ENCODE measurements at regions not wholly inside any gene's neighbourhood (a gene's known extent, or its start where the extent isn't known, plus 50 kb on each side); places are given as distances from the start of the nearest gene placed in this dataset.

GRCh38 chr5:158506648-158507047 is 593.1 kb downstream of the EBF1 start:
- no peaks in the 10 kb centered on the region for H3F3A ChIP-seq (ENCODE audit: insufficient read depth, low read depth)
- H3K9me2 ChIP-seq (ENCODE audit: insufficient read depth), result no peaks in the 10 kb centered on the region
- POLR2A ChIA-PET (ENCODE audit: unreplicated experiment), result no interaction called here

GRCh38 chr5:158502686-158503085 is 597.0 kb downstream of the EBF1 start:
- no peaks in the 10 kb centered on the region for H3F3A ChIP-seq (ENCODE audit: insufficient read depth, low read depth)
- intact Hi-C loops (cut with micrococcal nuclease; ENCODE audit: unreplicated experiment), result no loop called here
- H3K36me3 ChIP-seq (ENCODE audit: low read depth), result no peaks in the 10 kb centered on the region

More at GRCh38 chr5:158506648-158507047, 593.1 kb downstream of the EBF1 start:
- no peak for DNase-seq
- H3K4me1 ChIP-seq (replicated peaks; ENCODE audit: insufficient read depth), result no peaks in the 10 kb centered on the region
- H3K4me3 ChIP-seq, result no peak overlapping the region
- H2AFZ ChIP-seq, result no peak overlapping the region
- TF ChIP-seq EZH2 (IDR thresholded peaks at IDR 0.05; ENCODE audit: low read depth), result no peak
- TF ChIP-seq, protein P1, sequence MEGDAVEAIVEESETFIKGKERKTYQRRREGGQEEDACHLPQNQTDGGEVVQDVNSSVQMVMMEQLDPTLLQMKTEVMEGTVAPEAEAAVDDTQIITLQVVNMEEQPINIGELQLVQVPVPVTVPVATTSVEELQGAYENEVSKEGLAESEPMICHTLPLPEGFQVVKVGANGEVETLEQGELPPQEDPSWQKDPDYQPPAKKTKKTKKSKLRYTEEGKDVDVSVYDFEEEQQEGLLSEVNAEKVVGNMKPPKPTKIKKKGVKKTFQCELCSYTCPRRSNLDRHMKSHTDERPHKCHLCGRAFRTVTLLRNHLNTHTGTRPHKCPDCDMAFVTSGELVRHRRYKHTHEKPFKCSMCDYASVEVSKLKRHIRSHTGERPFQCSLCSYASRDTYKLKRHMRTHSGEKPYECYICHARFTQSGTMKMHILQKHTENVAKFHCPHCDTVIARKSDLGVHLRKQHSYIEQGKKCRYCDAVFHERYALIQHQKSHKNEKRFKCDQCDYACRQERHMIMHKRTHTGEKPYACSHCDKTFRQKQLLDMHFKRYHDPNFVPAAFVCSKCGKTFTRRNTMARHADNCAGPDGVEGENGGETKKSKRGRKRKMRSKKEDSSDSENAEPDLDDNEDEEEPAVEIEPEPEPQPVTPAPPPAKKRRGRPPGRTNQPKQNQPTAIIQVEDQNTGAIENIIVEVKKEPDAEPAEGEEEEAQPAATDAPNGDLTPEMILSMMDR (conservative IDR thresholded peaks at IDR 0.05), result no peak
- CTCF ChIA-PET, result no interaction called here
- H3K9me3 ChIP-seq (ENCODE audit: insufficient read depth, low read depth), result no peaks in the 10 kb centered on the region
- no TSS peak for BruUV-seq (replicated peaks)
- intact Hi-C loops (cut with micrococcal nuclease; ENCODE audit: unreplicated experiment), result no loop called here
- no peaks in the 10 kb centered on the region for H3K79me2 ChIP-seq (ENCODE audit: low read depth)
- no peaks in the 10 kb centered on the region for H4K20me1 ChIP-seq (ENCODE audit: insufficient read depth)
- no peak overlapping the region for H3K27ac ChIP-seq
- H3K36me3 ChIP-seq (ENCODE audit: low read depth), result no peaks in the 10 kb centered on the region
- no peaks in the 10 kb centered on the region for H3K27me3 ChIP-seq (ENCODE audit: insufficient read depth, low read depth)
- no peak overlapping the region for H3K4me2 ChIP-seq

DNA sequence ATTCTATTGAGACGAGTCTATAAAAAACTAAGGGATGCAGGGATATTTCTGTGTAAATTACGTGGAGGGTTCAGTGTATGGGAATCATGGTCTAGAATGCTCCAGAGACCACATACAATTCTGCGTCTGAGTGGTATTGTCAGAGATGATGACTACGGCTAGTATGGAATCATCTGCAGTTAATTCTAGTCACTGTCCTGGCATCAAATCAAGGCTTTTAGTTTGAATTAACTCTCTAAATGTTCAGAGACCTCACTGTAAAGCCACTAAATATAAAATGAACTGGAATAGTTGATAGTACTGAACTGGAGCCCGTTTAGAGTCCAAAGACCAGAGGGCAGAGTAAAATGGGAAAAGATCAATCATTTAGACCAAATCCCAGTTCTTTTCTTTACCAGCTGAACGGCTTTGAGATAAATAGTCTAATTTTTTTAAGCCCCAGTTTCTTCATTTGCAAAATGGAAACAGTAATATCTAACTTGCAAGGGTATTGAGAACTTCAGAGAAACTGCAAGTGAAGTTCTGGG is 599.8 kb downstream of the EBF1 start:
- POLR2A ChIA-PET (ENCODE audit: unreplicated experiment), result no interaction called here
- Histone ChIP-seq H3K27me3 (ENCODE audit: insufficient read depth, low read depth) (peaks cover 29% of the 10 kb centered on the region; the same call in 1 of the 2 replicates), H3K4me3 (no peak overlapping the region), H3K36me3 (ENCODE audit: low read depth) (no peaks in the 10 kb centered on the region), H2AFZ (no peak overlapping the region), H3K79me2 (ENCODE audit: low read depth) (no peaks in the 10 kb centered on the region), H4K20me1 (ENCODE audit: insufficient read depth) (no peaks in the 10 kb centered on the region), H3K27ac (no peak overlapping the region), H3K9me3 (ENCODE audit: insufficient read depth, low read depth) (0 out of 2 replicates have a peak, but pooled peaks cover 3% of the 10 kb centered on the region), H3K4me1 (replicated peaks; ENCODE audit: insufficient read depth) (no peaks in the 10 kb centered on the region), H3F3A (ENCODE audit: insufficient read depth, low read depth) (no peaks in the 10 kb centered on the region), H3K9me2 (ENCODE audit: insufficient read depth) (no peaks in the 10 kb centered on the region), H3K4me2 (no peak overlapping the region)
- DNase-seq, result no peak
- intact Hi-C loops (cut with micrococcal nuclease; ENCODE audit: unreplicated experiment), result no loop called here
- no TSS peak for BruUV-seq (replicated peaks)
- CTCF ChIA-PET, result no interaction called here
- TF ChIP-seq, protein P1 (conservative IDR thresholded peaks at IDR 0.05), result no peak
- TF ChIP-seq EZH2 (IDR thresholded peaks at IDR 0.05; ENCODE audit: low read depth), result no peak

More at GRCh38 chr5:158502686-158503085, 597.0 kb downstream of the EBF1 start:
- Histone ChIP-seq H3K9me2 (ENCODE audit: insufficient read depth) (no peaks in the 10 kb centered on the region), H3K9me3 (ENCODE audit: insufficient read depth, low read depth) (0 out of 2 replicates have a peak, but pooled peaks cover 3% of the 10 kb centered on the region), H3K4me2 (no peak overlapping the region), H3K79me2 (ENCODE audit: low read depth) (no peaks in the 10 kb centered on the region), H3K27me3 (ENCODE audit: insufficient read depth, low read depth) (peaks cover 24% of the 10 kb centered on the region; the same call in 1 of the 2 replicates), H2AFZ (no peak overlapping the region), H3K4me3 (no peak overlapping the region), H3K4me1 (replicated peaks; ENCODE audit: insufficient read depth) (no peaks in the 10 kb centered on the region), H4K20me1 (ENCODE audit: insufficient read depth) (no peaks in the 10 kb centered on the region), H3K27ac (no peak overlapping the region)
- no peak for TF ChIP-seq EZH2 (IDR thresholded peaks at IDR 0.05; ENCODE audit: low read depth)
- TF ChIP-seq, protein P1 (conservative IDR thresholded peaks at IDR 0.05), result no peak
- BruUV-seq (replicated peaks), result no TSS peak
- DNase-seq, result no peak
- POLR2A ChIA-PET (ENCODE audit: unreplicated experiment), result no interaction called here
- CTCF ChIA-PET, result no interaction called here
